ENCODE measurements at regions not wholly inside any gene's neighbourhood (a gene's known extent, or its start where the extent isn't known, plus 50 kb on each side); places are given as distances from the start of the nearest gene placed in this dataset.

- no peak for DNase-seq (ENCODE audit: low read depth)
- Histone ChIP-seq H3K4me3 (ENCODE audit: low read depth, low read length) (no peak overlapping the region), H3K36me3 (ENCODE audit: control insufficient read depth, insufficient read depth, low read length) (no peaks in the 10 kb centered on the region), H3K27me3 (ENCODE audit: control insufficient read depth, insufficient read depth, low read length) (no peaks in the 10 kb centered on the region)
- FAIRE-seq, result no peak
- TF ChIP-seq, protein P1, sequence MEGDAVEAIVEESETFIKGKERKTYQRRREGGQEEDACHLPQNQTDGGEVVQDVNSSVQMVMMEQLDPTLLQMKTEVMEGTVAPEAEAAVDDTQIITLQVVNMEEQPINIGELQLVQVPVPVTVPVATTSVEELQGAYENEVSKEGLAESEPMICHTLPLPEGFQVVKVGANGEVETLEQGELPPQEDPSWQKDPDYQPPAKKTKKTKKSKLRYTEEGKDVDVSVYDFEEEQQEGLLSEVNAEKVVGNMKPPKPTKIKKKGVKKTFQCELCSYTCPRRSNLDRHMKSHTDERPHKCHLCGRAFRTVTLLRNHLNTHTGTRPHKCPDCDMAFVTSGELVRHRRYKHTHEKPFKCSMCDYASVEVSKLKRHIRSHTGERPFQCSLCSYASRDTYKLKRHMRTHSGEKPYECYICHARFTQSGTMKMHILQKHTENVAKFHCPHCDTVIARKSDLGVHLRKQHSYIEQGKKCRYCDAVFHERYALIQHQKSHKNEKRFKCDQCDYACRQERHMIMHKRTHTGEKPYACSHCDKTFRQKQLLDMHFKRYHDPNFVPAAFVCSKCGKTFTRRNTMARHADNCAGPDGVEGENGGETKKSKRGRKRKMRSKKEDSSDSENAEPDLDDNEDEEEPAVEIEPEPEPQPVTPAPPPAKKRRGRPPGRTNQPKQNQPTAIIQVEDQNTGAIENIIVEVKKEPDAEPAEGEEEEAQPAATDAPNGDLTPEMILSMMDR (IDR thresholded peaks at IDR 0.05; ENCODE audit: insufficient read depth, low read length, severe bottlenecking), result no peak
Observed at GRCh38 chr5:97842687-97843086, 659.6 kb upstream of the RIOK2 start.

- TF ChIP-seq, protein P1 (IDR thresholded peaks at IDR 0.05; ENCODE audit: insufficient read depth, low read length, severe bottlenecking), result peak; percentile 4
- Histone ChIP-seq H3K4me3 (ENCODE audit: low read depth, low read length) (no peak overlapping the region), H3K36me3 (ENCODE audit: control insufficient read depth, insufficient read depth, low read length) (no peaks in the 10 kb centered on the region), H3K27me3 (ENCODE audit: control insufficient read depth, insufficient read depth, low read length) (no peaks in the 10 kb centered on the region)
- no peak for FAIRE-seq
- DNase-seq (ENCODE audit: low read depth), result no peak
Observed at GRCh38 chr5:97844797-97845196, 661.8 kb upstream of the RIOK2 start.

DNA sequence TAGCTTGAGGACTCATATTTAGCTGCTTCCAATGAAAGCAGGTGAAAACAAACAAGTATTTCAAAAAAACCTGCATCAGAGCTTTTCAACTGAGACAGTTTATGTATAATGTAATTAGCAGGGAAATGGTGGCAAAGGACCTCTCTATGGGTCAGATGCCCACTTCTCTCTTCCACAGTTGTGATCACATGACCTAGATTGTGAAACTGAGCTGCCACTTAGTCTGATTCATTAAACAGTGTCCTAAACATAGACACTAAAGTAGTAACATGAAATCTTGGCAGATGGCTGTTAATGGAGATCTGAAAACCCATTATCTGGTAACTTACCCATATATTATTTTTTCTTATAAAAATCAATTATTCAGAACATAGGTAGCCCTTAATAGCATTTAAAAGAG is 663.6 kb upstream of the RIOK2 start:
- no peak overlapping the region for H3K4me3 ChIP-seq (ENCODE audit: low read depth, low read length)
- no peak for FAIRE-seq
- TF ChIP-seq, protein P1 (IDR thresholded peaks at IDR 0.05; ENCODE audit: insufficient read depth, low read length, severe bottlenecking), result no peak
- H3K36me3 ChIP-seq (ENCODE audit: control insufficient read depth, insufficient read depth, low read length), result no peaks in the 10 kb centered on the region
- DNase-seq (ENCODE audit: low read depth), result peak; percentile 21
- H3K27me3 ChIP-seq (ENCODE audit: control insufficient read depth, insufficient read depth, low read length), result no peaks in the 10 kb centered on the region

GRCh38 chr5:97847920-97848631 is 665.0 kb upstream of the RIOK2 start:
- DNase-seq (ENCODE audit: low read depth) (no peak), FAIRE-seq (no peak)
- Histone ChIP-seq H3K27me3 (ENCODE audit: control insufficient read depth, insufficient read depth, low read length) (no peaks in the 10 kb centered on the region), H3K4me3 (ENCODE audit: low read depth, low read length) (no peak overlapping the region), H3K36me3 (ENCODE audit: control insufficient read depth, insufficient read depth, low read length) (no peaks in the 10 kb centered on the region)
- TF ChIP-seq, protein P1 (IDR thresholded peaks at IDR 0.05; ENCODE audit: insufficient read depth, low read length, severe bottlenecking), result no peak

- H3K4me3 ChIP-seq (ENCODE audit: low read depth, low read length), result no peak overlapping the region
- DNase-seq (ENCODE audit: low read depth), result no peak
- no peaks in the 10 kb centered on the region for H3K36me3 ChIP-seq (ENCODE audit: control insufficient read depth, insufficient read depth, low read length)
- TF ChIP-seq, protein P1 (IDR thresholded peaks at IDR 0.05; ENCODE audit: insufficient read depth, low read length, severe bottlenecking), result no peak
- no peak for FAIRE-seq
- no peaks in the 10 kb centered on the region for H3K27me3 ChIP-seq (ENCODE audit: control insufficient read depth, insufficient read depth, low read length)
Observed at GRCh38 chr5:97851036-97851435, 668.0 kb upstream of the RIOK2 start.
